Liver (tissue), 8 donors: ENCODE measurements at regions not wholly inside any gene's neighbourhood (a gene's known extent, or its start where the extent isn't known, plus 50 kb on each side); places are given as distances from the start of the nearest gene placed in this dataset.

Source experiments
- DNase-seq: peaks from one replicate; pipeline ENCODE4 v3.0.0-alpha.2; 2017; ENCODE audit warnings: low spot score
- H3K27ac ChIP-seq, 2 donors: one replicate each; pipeline ENCODE4 v1.7.0; 2013; ENCODE audit warnings: inconsistent platforms in 2 of 2, low read length in 2 of 2, control low read depth in 1 of 2, low read depth in 1 of 2, mild to moderate bottlenecking in 1 of 2
- H3K27me3 ChIP-seq, 4 donors: one replicate each; pipeline versions ENCODE4 v1.6.1 to v1.7.0; 2013; ENCODE audit warnings: low read length in 3 of 4, inconsistent platforms in 1 of 4, mild to moderate bottlenecking in 1 of 4, moderate library complexity in 1 of 4; ENCODE audit not compliant: control insufficient read depth in 4 of 4, insufficient read depth in 4 of 4
- H3K36me3 ChIP-seq, 4 donors: one replicate each; pipeline versions ENCODE4 v1.6.1 to v1.7.0; 2013; ENCODE audit warnings: low read length in 3 of 4, mild to moderate bottlenecking in 3 of 4, low read depth in 1 of 4, moderate library complexity in 1 of 4; ENCODE audit not compliant: control insufficient read depth in 4 of 4, insufficient read depth in 3 of 4
- H3K4me1 ChIP-seq, 4 donors: one replicate each; pipeline versions ENCODE4 v1.6.1 to v1.7.0; 2013; ENCODE audit warnings: low read length in 3 of 4, mild to moderate bottlenecking in 3 of 4, moderate library complexity in 1 of 4; ENCODE audit not compliant: control insufficient read depth in 4 of 4, insufficient read depth in 4 of 4
- H3K4me3 ChIP-seq, 3 donors: one replicate each; pipeline versions ENCODE4 v1.6.1 to v1.7.0; 2013; ENCODE audit warnings: low read length in 3 of 3, control low read depth in 1 of 3, low read depth in 1 of 3, mild to moderate bottlenecking in 1 of 3
- H3K9ac ChIP-seq, 2 donors: one replicate each; pipeline ENCODE4 v1.7.0; 2013; ENCODE audit warnings: low read length in 2 of 2, mild to moderate bottlenecking in 2 of 2, moderate library complexity in 2 of 2, control low read depth in 1 of 2, low read depth in 1 of 2
- H3K9me3 ChIP-seq, 4 donors: one replicate each; pipeline versions ENCODE4 v1.6.1 to v1.7.0; 2013; ENCODE audit warnings: low read length in 3 of 4; ENCODE audit not compliant: control insufficient read depth in 4 of 4
- ATF3 ChIP-seq: IDR thresholded peaks from 2 replicates; pipeline ENCODE4 v1.6.1; 2016; ENCODE audit warnings: antibody characterized with exemption
- CTCF ChIP-seq: fragments of 150-350 bp; IDR thresholded peaks from 2 replicates; pipeline ENCODE4 v1.5.1; 2017; ENCODE audit warnings: improper control_type of control experiment, low read depth, low read length; ENCODE audit not compliant: missing input control
- EGR1 ChIP-seq, 2 donors: IDR thresholded peaks; 2 replicates each; pipeline ENCODE4 v1.6.1; 2016 to 2018; ENCODE audit warnings: antibody characterized with exemption in 2 of 2, low read depth in 2 of 2
- FOXA1 ChIP-seq: IDR thresholded peaks from 2 replicates; pipeline ENCODE4 v1.6.1; 2016; ENCODE audit warnings: antibody characterized with exemption
- FOXA2 ChIP-seq: IDR thresholded peaks from 2 replicates; pipeline ENCODE4 v1.6.1; 2016; ENCODE audit warnings: antibody characterized with exemption
- GABPA ChIP-seq, 2 donors: IDR thresholded peaks in 1 of 2; conservative IDR thresholded peaks in 1 of 2; 2 replicates each; pipeline ENCODE4 v1.6.1; 2016; ENCODE audit warnings: antibody characterized with exemption in 2 of 2, mild to moderate bottlenecking in 1 of 2, moderate library complexity in 1 of 2
- HNF4A ChIP-seq, 2 donors: conservative IDR thresholded peaks; 2 replicates each; pipeline ENCODE4 v1.6.1; 2016; ENCODE audit warnings: antibody characterized with exemption in 2 of 2, mild to moderate bottlenecking in 2 of 2
- HNF4G ChIP-seq: IDR thresholded peaks from 2 replicates; pipeline ENCODE4 v1.6.1; 2016; ENCODE audit warnings: antibody characterized with exemption
- MAX ChIP-seq: IDR thresholded peaks from 2 replicates; pipeline ENCODE4 v1.6.1; 2016; ENCODE audit warnings: antibody characterized with exemption
- NR2F2 ChIP-seq: IDR thresholded peaks from 2 replicates; pipeline ENCODE4 v1.6.1; 2016; ENCODE audit warnings: antibody characterized with exemption
- RAD21 ChIP-seq, 2 donors: IDR thresholded peaks; 2 replicates each; pipeline ENCODE4 v1.6.1; 2016; ENCODE audit warnings: antibody characterized with exemption in 2 of 2, mild to moderate bottlenecking in 2 of 2
- REST ChIP-seq: IDR thresholded peaks from 2 replicates; pipeline ENCODE4 v1.6.1; 2016; ENCODE audit warnings: antibody characterized with exemption, mild to moderate bottlenecking
- RXRA ChIP-seq, 2 donors: IDR thresholded peaks; 2 replicates each; pipeline ENCODE4 v1.6.1; 2017 to 2018; ENCODE audit warnings: antibody characterized with exemption in 2 of 2, mild to moderate bottlenecking in 1 of 2
- SP1 ChIP-seq: IDR thresholded peaks from 2 replicates; pipeline ENCODE4 v1.6.1; 2018; ENCODE audit warnings: antibody characterized with exemption, mild to moderate bottlenecking
- TAF1 ChIP-seq: conservative IDR thresholded peaks from 2 replicates; pipeline ENCODE4 v1.6.1; 2016; ENCODE audit warnings: antibody characterized with exemption, mild to moderate bottlenecking
- YY1 ChIP-seq: IDR thresholded peaks from 2 replicates; pipeline ENCODE4 v1.6.1; 2016; ENCODE audit warnings: antibody characterized with exemption, mild to moderate bottlenecking
- ZBTB33 ChIP-seq: IDR thresholded peaks from 2 replicates; pipeline ENCODE4 v1.6.1; 2016; ENCODE audit warnings: antibody characterized with exemption
- WGBS: extraction: QIAGEN DNeasy Blood & Tissue Kit; methylation state at CpG from one replicate; pipeline ENCODE4 v1.1.7; 2013; 5-methylcytosine and 5-hydroxymethylcytosine counted together
- donor health status: healthy.
- donor health status: healthy.
- donor health status: healthy.
- donor health status: healthy.
- donor health status: healthy.

DNA sequence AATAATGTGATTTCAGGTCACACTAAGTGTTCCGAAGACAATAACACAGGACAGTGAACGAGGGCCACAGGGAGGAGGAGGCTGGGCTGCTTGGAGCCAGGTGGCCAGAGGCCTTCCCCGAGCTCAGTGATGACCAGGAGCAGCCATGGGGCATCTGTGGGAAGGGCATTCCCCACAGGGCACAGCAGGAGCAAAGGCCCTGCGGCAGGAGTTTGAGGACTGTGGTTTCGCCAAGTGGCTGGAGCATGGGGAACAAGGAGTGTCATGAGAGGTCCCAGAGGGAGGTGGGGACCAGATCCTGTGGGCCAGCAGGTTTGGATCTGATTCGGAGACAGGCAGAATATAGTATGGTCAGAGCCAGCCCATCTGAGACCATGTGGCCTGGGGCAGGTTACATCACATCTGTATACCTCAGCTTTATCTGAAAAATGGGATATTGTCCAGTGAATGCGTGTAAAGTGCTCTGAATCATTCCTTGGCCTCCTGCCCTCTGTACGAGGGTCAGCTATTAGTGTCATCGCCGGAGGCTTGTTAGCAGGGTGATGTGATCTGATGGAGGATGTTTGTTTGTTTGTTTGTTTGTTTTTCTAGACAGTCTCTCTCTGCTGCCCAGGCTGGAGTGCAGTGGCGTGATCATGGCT, 176.8 kb downstream of the KATNIP start:
- H3K27ac ChIP-seq: no peak overlapping the region
- H3K4me3 ChIP-seq: no peak overlapping the region
- H3K27me3 ChIP-seq: no peaks in the 10 kb centered on the region
- H3K36me3 ChIP-seq: no peaks in the 10 kb centered on the region
- no peak overlapping the region for H3K9ac ChIP-seq
- no peaks in the 10 kb centered on the region for H3K4me1 ChIP-seq
- DNase-seq: no peak
- H3K9me3 ChIP-seq: no peaks in the 10 kb centered on the region
- no peak for TF ChIP-seq ATF3
- no peak for TF ChIP-seq NR2F2
- no peak for TF ChIP-seq HNF4G
- TF ChIP-seq HNF4A (conservative IDR thresholded peaks at IDR 0.05): no peak
- no peak for TF ChIP-seq FOXA1
- TF ChIP-seq RAD21 (IDR thresholded peaks at IDR 0.05): no peak
- no peak for TF ChIP-seq RXRA (IDR thresholded peaks at IDR 0.05)
- TF ChIP-seq GABPA (IDR thresholded peaks at IDR 0.05 in 1 of 2, conservative IDR thresholded peaks at IDR 0.05 in 1 of 2): no peak
- TF ChIP-seq SP1: no peak
- TF ChIP-seq ZBTB33: no peak
- no peak for TF ChIP-seq FOXA2
- no peak for TF ChIP-seq MAX
- no peak for TF ChIP-seq YY1
- no peak for TF ChIP-seq EGR1 (IDR thresholded peaks at IDR 0.05; ENCODE audit: low read depth in 2 of 2)
- no peak for TF ChIP-seq CTCF
- no peak for TF ChIP-seq TAF1
- WGBS: 97% methylated on average over 11 of the region's 11 CpGs

- DNase-seq: no peak
- H3K27me3 ChIP-seq: no peaks in the 10 kb centered on the region
- H3K4me1 ChIP-seq: no peaks in the 10 kb centered on the region
- no peak for TF ChIP-seq HNF4G
- no peak overlapping the region for H3K4me3 ChIP-seq
- 99% methylated on average over 6 of the region's 6 CpGs for WGBS
- H3K9me3 ChIP-seq: no peaks in the 10 kb centered on the region
- H3K9ac ChIP-seq: no peak overlapping the region
- no peaks in the 10 kb centered on the region for H3K36me3 ChIP-seq
- H3K27ac ChIP-seq: no peak overlapping the region
These were observed 178.0 kb downstream of the KATNIP start for GRCh38 chr16:27727941-27728340.

DNA sequence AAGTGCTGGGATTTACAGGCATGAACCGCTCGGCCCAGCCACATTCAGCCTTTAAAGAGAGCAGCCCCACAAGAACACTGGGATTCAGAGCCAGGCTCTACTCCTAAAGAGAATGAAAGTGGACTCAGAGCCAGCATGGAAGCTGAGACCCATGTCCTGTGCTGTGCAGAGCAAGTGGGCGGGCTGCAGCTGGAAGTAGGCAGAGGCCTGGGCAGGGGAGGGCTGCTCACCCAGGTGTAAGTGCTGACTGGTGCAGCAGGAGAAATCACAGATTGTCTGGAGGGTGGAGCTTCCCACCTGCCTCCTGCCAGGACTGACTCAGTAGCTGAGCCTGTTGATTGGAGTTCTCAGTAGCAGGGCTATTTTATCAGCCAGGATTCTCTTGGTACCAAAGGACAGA, 178.7 kb downstream of the KATNIP start:
- Histone ChIP-seq H3K4me1 (no peaks in the 10 kb centered on the region), H3K9me3 (no peaks in the 10 kb centered on the region), H3K4me3 (no peak overlapping the region), H3K27me3 (no peaks in the 10 kb centered on the region), H3K9ac (no peak overlapping the region), H3K27ac (no peak overlapping the region), H3K36me3 (no peaks in the 10 kb centered on the region)
- 95% methylated on average over 3 of the region's 3 CpGs for WGBS
- no peak for TF ChIP-seq NR2F2
- no peak for TF ChIP-seq HNF4G
- no peak for TF ChIP-seq SP1
- no peak for TF ChIP-seq ATF3
- no peak for TF ChIP-seq REST
- no peak for TF ChIP-seq RAD21 (IDR thresholded peaks at IDR 0.05)
- no peak for TF ChIP-seq HNF4A (conservative IDR thresholded peaks at IDR 0.05)
- no peak for TF ChIP-seq TAF1
- no peak for TF ChIP-seq RXRA (IDR thresholded peaks at IDR 0.05)
- no peak for TF ChIP-seq MAX
- DNase-seq: no peak
